ENCODE measurements at regions not wholly inside any gene's neighbourhood (a gene's known extent, or its start where the extent isn't known, plus 50 kb on each side); places are given as distances from the start of the nearest gene placed in this dataset.

DNA sequence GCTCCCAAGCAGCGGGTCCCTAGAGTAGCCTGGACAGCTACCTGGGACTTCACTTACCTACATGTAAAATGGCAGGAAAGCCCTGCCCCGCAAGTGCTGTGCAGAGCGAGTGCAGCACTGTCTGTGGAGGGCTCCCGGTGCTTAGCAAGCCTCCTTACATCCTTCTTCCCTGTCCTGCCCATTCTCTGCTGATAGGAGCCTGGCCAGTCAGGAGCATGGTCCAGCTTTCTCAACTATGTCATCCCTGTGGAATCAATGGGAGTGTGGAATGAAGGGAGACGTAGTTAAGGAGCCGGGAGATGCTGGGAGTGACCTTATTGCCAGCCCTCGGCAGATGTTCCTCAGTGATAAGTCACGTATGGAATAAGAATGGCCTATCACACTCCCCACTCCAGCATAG lies 661.9 kb upstream of the ID2 start:
- peaks cover 25% of the 10 kb centered on the region for H3K4me1 ChIP-seq (ENCODE audit: low read length)
- no peak overlapping the region for H3K9ac ChIP-seq (ENCODE audit: low read length)
- H3K79me2 ChIP-seq (ENCODE audit: low read length), result no peaks in the 10 kb centered on the region

DNA sequence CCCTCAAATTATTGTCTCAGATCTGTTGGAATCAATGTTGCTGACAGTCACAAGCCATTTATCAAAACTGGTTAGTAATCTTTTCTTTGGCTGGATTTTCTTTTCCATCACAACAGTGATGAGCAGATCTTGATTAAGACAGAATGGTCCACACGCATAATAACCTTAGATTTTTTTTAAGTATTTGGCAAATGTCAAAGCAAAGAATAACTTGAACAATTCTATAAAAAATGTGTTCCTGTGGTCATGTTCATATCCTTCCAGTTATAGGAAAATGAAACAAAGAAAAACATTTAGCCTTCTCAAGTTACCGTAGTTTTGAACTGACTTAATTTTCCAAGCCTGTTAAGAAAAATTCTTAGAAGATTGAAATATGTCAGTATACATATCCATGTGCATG lies 659.9 kb upstream of the ID2 start:
- H2AFZ ChIP-seq (ENCODE audit: low read length), result no peak overlapping the region
- H3K9me3 ChIP-seq (ENCODE audit: low read length), result peaks cover 8% of the 10 kb centered on the region
- no peak overlapping the region for H3K27ac ChIP-seq (ENCODE audit: low read length)
- DNase-seq, result no peak
- no peaks in the 10 kb centered on the region; the same call in 1 of the 2 replicates for H3K27me3 ChIP-seq (ENCODE audit: low read length)
- no peaks in the 10 kb centered on the region for H3K79me2 ChIP-seq (ENCODE audit: low read length)
- no peak overlapping the region for H3K4me2 ChIP-seq (ENCODE audit: low read depth, low read length, poor library complexity, severe bottlenecking)
- no peaks in the 10 kb centered on the region for H3K9me2 ChIP-seq (replicated peaks; ENCODE audit: insufficient read depth, low read length)
- peaks cover 9% of the 10 kb centered on the region for H3K4me1 ChIP-seq (ENCODE audit: low read length)
- H4K20me1 ChIP-seq (ENCODE audit: insufficient read depth, low read depth, low read length), result no peaks in the 10 kb centered on the region
- H3K9ac ChIP-seq (ENCODE audit: low read length), result no peak overlapping the region
- H3K4me3 ChIP-seq (ENCODE audit: low read length), result no peak overlapping the region
- H3K36me3 ChIP-seq (ENCODE audit: insufficient read depth, low read length), result no peaks in the 10 kb centered on the region

More for the DNA sequence above, 661.9 kb upstream of the ID2 start:
- no peak for DNase-seq
- Histone ChIP-seq H4K20me1 (ENCODE audit: insufficient read depth, low read depth, low read length) (no peaks in the 10 kb centered on the region), H3K9me2 (replicated peaks; ENCODE audit: insufficient read depth, low read length) (no peaks in the 10 kb centered on the region), H3K9me3 (ENCODE audit: low read length) (peaks cover 8% of the 10 kb centered on the region), H3K4me2 (ENCODE audit: low read depth, low read length, poor library complexity, severe bottlenecking) (no peak overlapping the region), H2AFZ (ENCODE audit: low read length) (no peak overlapping the region), H3K36me3 (ENCODE audit: insufficient read depth, low read length) (no peaks in the 10 kb centered on the region), H3K27me3 (ENCODE audit: low read length) (no peaks in the 10 kb centered on the region; the same call in 1 of the 2 replicates), H3K27ac (ENCODE audit: low read length) (no peak overlapping the region), H3K4me3 (ENCODE audit: low read length) (no peak overlapping the region)

DNA sequence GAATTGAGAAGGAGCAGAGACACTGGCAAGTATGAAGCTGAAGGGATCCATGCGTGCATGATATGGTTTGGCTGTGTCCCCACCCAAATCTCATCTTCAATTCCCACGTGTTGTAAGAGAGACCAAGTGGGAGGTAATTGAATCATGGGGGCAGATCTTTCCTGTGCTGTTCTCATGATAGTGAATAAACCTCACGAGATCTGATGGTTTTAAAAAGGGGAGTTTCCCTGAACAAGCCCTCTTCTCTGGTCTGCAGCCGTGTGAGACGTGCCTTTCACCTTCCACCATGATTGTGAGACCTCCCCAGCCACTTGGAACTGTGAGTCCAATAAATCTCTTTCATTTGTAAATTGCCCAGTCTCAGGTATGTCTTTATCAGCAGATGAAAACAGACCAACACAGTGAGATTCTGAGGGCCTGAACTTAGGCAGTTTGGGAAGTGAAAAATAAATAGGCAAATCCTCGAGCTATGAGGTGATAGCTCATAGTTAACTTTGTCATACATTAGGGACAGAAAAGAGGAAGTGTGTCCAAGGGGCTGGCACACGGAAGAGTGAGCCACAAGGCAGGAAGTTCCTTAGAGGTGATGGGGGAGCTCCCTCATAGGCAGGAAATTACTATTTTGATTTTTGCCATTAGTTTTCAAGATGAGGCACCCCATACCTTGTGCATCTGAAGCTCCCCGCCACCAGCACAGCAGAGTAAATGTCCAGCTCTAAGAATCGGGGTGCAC lies 658.8 kb upstream of the ID2 start:
- Histone ChIP-seq H3K27me3 (ENCODE audit: low read length) (no peaks in the 10 kb centered on the region; the same call in 1 of the 2 replicates), H2AFZ (ENCODE audit: low read length) (no peak overlapping the region), H3K27ac (ENCODE audit: low read length) (no peak overlapping the region), H3K4me1 (ENCODE audit: low read length) (peaks cover 8% of the 10 kb centered on the region), H4K20me1 (ENCODE audit: insufficient read depth, low read depth, low read length) (no peaks in the 10 kb centered on the region), H3K4me3 (ENCODE audit: low read length) (no peak overlapping the region), H3K9me2 (replicated peaks; ENCODE audit: insufficient read depth, low read length) (no peaks in the 10 kb centered on the region), H3K79me2 (ENCODE audit: low read length) (no peaks in the 10 kb centered on the region), H3K9me3 (ENCODE audit: low read length) (peaks cover 8% of the 10 kb centered on the region), H3K4me2 (ENCODE audit: low read depth, low read length, poor library complexity, severe bottlenecking) (no peak overlapping the region), H3K36me3 (ENCODE audit: insufficient read depth, low read length) (no peaks in the 10 kb centered on the region), H3K9ac (ENCODE audit: low read length) (no peak overlapping the region)
- DNase-seq, result peak; percentile 78

DNA sequence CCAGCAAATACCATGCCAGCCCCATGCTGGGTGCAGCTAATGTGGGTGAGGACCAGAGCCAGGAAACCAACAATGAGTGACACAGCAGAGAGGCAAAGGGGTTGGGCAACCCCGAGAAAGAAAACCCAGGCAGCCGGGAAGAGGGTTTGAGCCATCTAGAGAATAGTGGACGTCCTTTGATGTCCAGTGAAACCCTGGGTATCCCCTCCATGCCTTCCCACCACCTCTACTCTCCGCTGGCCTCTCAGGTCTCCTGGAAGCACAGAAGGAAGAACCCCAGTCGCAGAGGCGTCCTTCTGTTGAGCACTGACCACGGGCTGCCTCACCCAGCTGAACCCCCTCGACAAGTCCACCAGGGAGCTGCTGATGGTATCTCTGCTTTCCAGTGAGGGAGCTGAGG lies 657.4 kb upstream of the ID2 start:
- no peak overlapping the region for H2AFZ ChIP-seq (ENCODE audit: low read length)

DNA sequence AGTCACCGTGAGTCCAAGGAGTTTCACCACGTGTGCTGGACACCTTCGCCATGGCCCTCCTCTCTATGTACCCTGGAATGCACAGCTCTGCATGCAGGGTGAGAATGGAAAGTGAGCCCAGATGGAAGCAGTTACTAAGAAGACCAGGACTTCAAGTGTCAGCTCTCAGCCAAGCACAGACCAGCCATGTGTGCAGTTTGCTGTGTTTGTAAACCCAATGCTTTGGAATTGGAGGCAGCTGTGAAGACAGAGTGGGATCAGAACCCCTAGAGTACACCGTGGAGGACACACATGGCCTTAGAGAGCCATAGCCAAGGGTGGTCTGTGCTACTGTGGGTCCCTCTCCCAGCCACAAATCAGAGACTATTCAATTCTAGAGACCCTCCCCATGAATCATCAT lies 655.5 kb upstream of the ID2 start:
- Histone ChIP-seq H3K4me1 (ENCODE audit: low read length) (peaks cover 22% of the 10 kb centered on the region), H3K36me3 (ENCODE audit: insufficient read depth, low read length) (no peaks in the 10 kb centered on the region), H3K4me2 (ENCODE audit: low read depth, low read length, poor library complexity, severe bottlenecking) (no peak overlapping the region), H3K9me2 (replicated peaks; ENCODE audit: insufficient read depth, low read length) (no peaks in the 10 kb centered on the region), H3K27ac (ENCODE audit: low read length) (no peak overlapping the region), H4K20me1 (ENCODE audit: insufficient read depth, low read depth, low read length) (no peaks in the 10 kb centered on the region), H3K9me3 (ENCODE audit: low read length) (peaks cover 8% of the 10 kb centered on the region), H3K27me3 (ENCODE audit: low read length) (no peaks in the 10 kb centered on the region; the same call in 1 of the 2 replicates), H3K79me2 (ENCODE audit: low read length) (no peaks in the 10 kb centered on the region), H2AFZ (ENCODE audit: low read length) (no peak overlapping the region), H3K4me3 (ENCODE audit: low read length) (no peak overlapping the region), H3K9ac (ENCODE audit: low read length) (no peak overlapping the region)
- DNase-seq, result no peak

More for the DNA sequence above, 657.4 kb upstream of the ID2 start:
- Histone ChIP-seq H3K79me2 (ENCODE audit: low read length) (no peaks in the 10 kb centered on the region), H3K36me3 (ENCODE audit: insufficient read depth, low read length) (no peaks in the 10 kb centered on the region), H3K9me2 (replicated peaks; ENCODE audit: insufficient read depth, low read length) (no peaks in the 10 kb centered on the region), H3K4me3 (ENCODE audit: low read length) (no peak overlapping the region), H3K9ac (ENCODE audit: low read length) (no peak overlapping the region), H3K27me3 (ENCODE audit: low read length) (no peaks in the 10 kb centered on the region; the same call in 1 of the 2 replicates), H3K9me3 (ENCODE audit: low read length) (peaks cover 8% of the 10 kb centered on the region), H3K4me1 (ENCODE audit: low read length) (peaks cover 17% of the 10 kb centered on the region), H4K20me1 (ENCODE audit: insufficient read depth, low read depth, low read length) (no peaks in the 10 kb centered on the region), H3K4me2 (ENCODE audit: low read depth, low read length, poor library complexity, severe bottlenecking) (no peak overlapping the region), H3K27ac (ENCODE audit: low read length) (no peak overlapping the region)
- DNase-seq, result no peak

DNA sequence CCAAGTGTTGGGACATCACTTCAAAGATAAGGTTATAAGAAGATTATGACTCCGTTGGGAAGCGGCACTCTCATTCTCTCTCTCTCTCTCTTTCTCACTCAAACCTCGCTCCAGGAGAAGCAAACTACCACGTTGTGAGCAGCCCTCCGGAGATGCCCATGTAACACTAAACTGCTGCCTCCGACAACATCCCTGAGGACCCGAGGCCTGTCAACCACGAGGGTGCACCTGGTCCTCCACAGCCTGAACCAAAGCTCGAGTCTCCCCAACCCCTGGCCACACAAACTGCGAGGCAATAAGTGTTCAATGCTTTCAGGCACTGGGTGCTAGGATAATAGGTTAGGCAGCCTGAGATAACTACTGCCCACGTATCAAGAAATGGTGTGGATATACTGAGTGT lies 654.5 kb upstream of the ID2 start:
- H3K36me3 ChIP-seq (ENCODE audit: insufficient read depth, low read length), result no peaks in the 10 kb centered on the region

DNA sequence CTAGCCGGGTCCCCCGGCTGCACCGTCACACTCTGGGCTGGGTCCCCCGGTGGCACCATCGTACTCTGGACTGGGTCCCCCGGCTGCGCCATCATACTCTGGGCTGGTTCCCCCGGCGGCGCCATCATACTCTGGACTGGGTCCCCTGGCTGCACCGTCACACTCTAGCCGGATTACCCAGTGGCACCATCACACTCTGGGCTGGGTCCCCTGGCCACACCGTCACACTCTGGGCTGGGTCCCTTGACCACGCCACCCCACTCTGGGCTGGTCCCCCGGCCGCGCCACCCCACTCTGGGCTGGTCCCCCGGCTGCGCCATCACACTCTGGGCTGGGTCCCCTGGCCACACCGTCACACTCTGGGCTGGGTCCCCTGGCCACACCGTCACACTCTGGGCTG lies 653.8 kb upstream of the ID2 start:
- Histone ChIP-seq H3K27ac (ENCODE audit: low read length) (no peak overlapping the region), H3K9me2 (replicated peaks; ENCODE audit: insufficient read depth, low read length) (no peaks in the 10 kb centered on the region), H3K9me3 (ENCODE audit: low read length) (no peaks in the 10 kb centered on the region), H3K4me3 (ENCODE audit: low read length) (no peak overlapping the region), H3K4me2 (ENCODE audit: low read depth, low read length, poor library complexity, severe bottlenecking) (no peak overlapping the region), H3K9ac (ENCODE audit: low read length) (no peak overlapping the region), H3K4me1 (ENCODE audit: low read length) (peaks cover 19% of the 10 kb centered on the region), H3K36me3 (ENCODE audit: insufficient read depth, low read length) (no peaks in the 10 kb centered on the region), H3K79me2 (ENCODE audit: low read length) (no peaks in the 10 kb centered on the region), H4K20me1 (ENCODE audit: insufficient read depth, low read depth, low read length) (no peaks in the 10 kb centered on the region), H3K27me3 (ENCODE audit: low read length) (no peaks in the 10 kb centered on the region), H2AFZ (ENCODE audit: low read length) (no peak overlapping the region)
- no peak for DNase-seq

More for the DNA sequence above, 654.5 kb upstream of the ID2 start:
- Histone ChIP-seq H3K9me2 (replicated peaks; ENCODE audit: insufficient read depth, low read length) (no peaks in the 10 kb centered on the region), H3K27me3 (ENCODE audit: low read length) (no peaks in the 10 kb centered on the region; the same call in 1 of the 2 replicates), H4K20me1 (ENCODE audit: insufficient read depth, low read depth, low read length) (no peaks in the 10 kb centered on the region), H3K4me3 (ENCODE audit: low read length) (no peak overlapping the region), H2AFZ (ENCODE audit: low read length) (no peak overlapping the region), H3K27ac (ENCODE audit: low read length) (no peak overlapping the region), H3K79me2 (ENCODE audit: low read length) (no peaks in the 10 kb centered on the region), H3K9ac (ENCODE audit: low read length) (no peak overlapping the region), H3K9me3 (ENCODE audit: low read length) (peaks cover 5% of the 10 kb centered on the region), H3K4me1 (ENCODE audit: low read length) (peaks cover 22% of the 10 kb centered on the region), H3K4me2 (ENCODE audit: low read depth, low read length, poor library complexity, severe bottlenecking) (no peak overlapping the region)
- DNase-seq, result no peak

DNA sequence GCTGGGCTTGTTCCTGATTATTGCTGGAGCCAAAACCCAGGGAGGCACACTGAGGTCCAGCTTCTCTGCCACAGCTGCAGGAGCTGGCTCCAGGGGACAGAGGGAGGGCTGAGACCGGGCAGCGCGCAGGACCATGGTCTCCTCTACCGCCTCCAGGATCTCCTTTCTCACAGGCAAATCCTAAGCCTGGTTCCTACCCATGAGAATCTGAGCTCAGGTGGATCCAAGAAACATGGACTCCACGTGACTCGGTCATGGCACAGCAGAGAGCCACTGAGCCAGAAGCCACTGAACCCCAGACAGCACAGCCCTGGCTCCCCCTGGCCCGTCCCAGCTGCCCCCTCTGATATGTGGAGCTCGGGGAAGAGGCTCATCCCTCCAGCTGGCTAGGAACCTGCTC lies 653.4 kb upstream of the ID2 start:
- Histone ChIP-seq H3K9me3 (ENCODE audit: low read length) (no peaks in the 10 kb centered on the region), H3K36me3 (ENCODE audit: insufficient read depth, low read length) (no peaks in the 10 kb centered on the region), H2AFZ (ENCODE audit: low read length) (no peak overlapping the region), H3K4me2 (ENCODE audit: low read depth, low read length, poor library complexity, severe bottlenecking) (no peak overlapping the region), H3K4me3 (ENCODE audit: low read length) (no peak overlapping the region), H3K4me1 (ENCODE audit: low read length) (peaks cover 15% of the 10 kb centered on the region), H4K20me1 (ENCODE audit: insufficient read depth, low read depth, low read length) (no peaks in the 10 kb centered on the region), H3K79me2 (ENCODE audit: low read length) (no peaks in the 10 kb centered on the region), H3K27me3 (ENCODE audit: low read length) (no peaks in the 10 kb centered on the region), H3K9me2 (replicated peaks; ENCODE audit: insufficient read depth, low read length) (no peaks in the 10 kb centered on the region), H3K27ac (ENCODE audit: low read length) (no peak overlapping the region), H3K9ac (ENCODE audit: low read length) (no peak overlapping the region)
- no peak for DNase-seq

Measured in Karpas-422 (cell line).